OCI-LY7 (cell line): ENCODE measurements at regions not wholly inside any gene's neighbourhood (a gene's known extent, or its start where the extent isn't known, plus 50 kb on each side); places are given as distances from the start of the nearest gene placed in this dataset.
"Not testable (repeated sequence)": the region's sequence is repeated elsewhere in the genome, so short reads cannot be mapped to it uniquely, and the experiment has no call there.

ENCODE experiments used
- BruUV-seq: library from RNA; stranded (reverse); fragments of 400-500 nt; replicated peaks from 2 replicates; lab custom pipeline; 2021; lab: Mats Ljungman, UMichigan
- CTCF ChIA-PET: fragments of 300-600 bp; sonication (Branson Sonifier 250); formaldehyde crosslinking; loops from one replicate; lab custom pipeline; 2022; ENCODE audit warnings: antibody characterized with exemption; ENCODE audit not compliant: unreplicated experiment; lab: Charles Lee
- POLR2A ChIA-PET: fragments of 300-600 bp; sonication (Branson Sonifier 250); formaldehyde crosslinking; loops from one replicate; lab custom pipeline; 2022; ENCODE audit warnings: antibody characterized with exemption; lab: Charles Lee
- DNase-seq: peaks from one replicate; pipeline ENCODE4 v3.0.0-alpha.2; 2015; ENCODE audit warnings: low spot score
- H2AFZ ChIP-seq: fragments of 200-600 bp; sonication (generic), shearing (Covaris generic); 2 replicates; pipeline ENCODE4 v1.6.1; 2014; ENCODE audit warnings: mild to moderate bottlenecking, antibody characterized with exemption, low read length, moderate library complexity
- H3K27ac ChIP-seq: fragments of 200-600 bp; sonication (generic); 2 replicates; pipeline ENCODE4 v1.5.1; 2014; ENCODE audit warnings: mixed run types, low read depth, mild to moderate bottlenecking, moderate library complexity, low read length, inconsistent platforms; ENCODE audit not compliant: poor library complexity, severe bottlenecking
- H3K36me3 ChIP-seq: fragments of 200-600 bp; sonication (generic); 2 replicates; pipeline ENCODE4 v1.6.1; 2014; ENCODE audit warnings: mild to moderate bottlenecking, antibody characterized with exemption, low read length, moderate library complexity, mixed read lengths; ENCODE audit not compliant: insufficient read depth
- H3K4me1 ChIP-seq: fragments of 200-600 bp; sonication (generic); 2 replicates; pipeline ENCODE4 v1.5.1; 2014; ENCODE audit warnings: mild to moderate bottlenecking, low read length; ENCODE audit not compliant: insufficient read depth, poor library complexity, severe bottlenecking
- H3K4me2 ChIP-seq: fragments of 200-600 bp; sonication (generic); 2 replicates; pipeline ENCODE4 v1.6.1; 2014; ENCODE audit warnings: mild to moderate bottlenecking, low read length
- H3K4me3 ChIP-seq: fragments of 200-600 bp; sonication (generic); 2 replicates; pipeline ENCODE4 v1.5.1; 2014; ENCODE audit warnings: mild to moderate bottlenecking, low read depth, low read length; ENCODE audit not compliant: poor library complexity, severe bottlenecking
- H3K79me2 ChIP-seq: fragments of 200-600 bp; sonication (generic); 2 replicates; pipeline ENCODE4 v1.6.1; 2016; ENCODE audit warnings: low read depth, mild to moderate bottlenecking, low read length, moderate library complexity, mixed read lengths; ENCODE audit not compliant: insufficient read depth
- H3K9me2 ChIP-seq: fragments of 200-600 bp; sonication (generic); 2 replicates; pipeline ENCODE4 v1.6.1; 2016; ENCODE audit warnings: mild to moderate bottlenecking, low read length, mixed read lengths; ENCODE audit not compliant: insufficient read depth
- H3K9me3 ChIP-seq: fragments of 200-600 bp; sonication (generic); 2 replicates; pipeline ENCODE4 v1.6.1; 2014; ENCODE audit warnings: mild to moderate bottlenecking, mixed run types, low read length, mixed read lengths
- H4K20me1 ChIP-seq: fragments of 200-600 bp; sonication (generic); 2 replicates; pipeline ENCODE4 v1.6.1; 2014; ENCODE audit warnings: mild to moderate bottlenecking, antibody characterized with exemption, low read length, moderate library complexity, mixed read lengths; ENCODE audit not compliant: insufficient read depth
- CTCF ChIP-seq: fragments of 200-600 bp; sonication (generic); conservative IDR thresholded peaks from 2 replicates; pipeline ENCODE4 v1.5.1; 2014; ENCODE audit warnings: mild to moderate bottlenecking, antibody characterized with exemption, low read length, moderate library complexity, mixed read lengths
- EZH2phosphoT487 ChIP-seq: fragments of 200-600 bp; sonication (generic); IDR thresholded peaks from 2 replicates; pipeline ENCODE4 v1.6.1; 2018; ENCODE audit warnings: low read depth, borderline replicate concordance, mild to moderate bottlenecking, mixed run types, antibody characterized with exemption, low read length, moderate library complexity, mixed read lengths
- intact Hi-C: fragments of 100-400 bp; cut with micrococcal nuclease; formaldehyde crosslinking; loops from one replicate; pipeline ENCODE4 v1.10.0; 2022; ENCODE audit not compliant: unreplicated experiment

GRCh38 chr6:776951-777350 lies 84.0 kb upstream of the EXOC2 start:
- H3K9me3 ChIP-seq: no peaks in the 10 kb centered on the region
- intact Hi-C loops: no loop called here
- no peaks in the 10 kb centered on the region for H3K4me1 ChIP-seq
- no peaks in the 10 kb centered on the region for H3K36me3 ChIP-seq
- H4K20me1 ChIP-seq: no peaks in the 10 kb centered on the region
- TF ChIP-seq EZH2phosphoT487: no peak
- no peak for TF ChIP-seq CTCF
- H3K4me2 ChIP-seq: no peak overlapping the region
- H3K79me2 ChIP-seq: no peaks in the 10 kb centered on the region
- ChIA-PET CTCF (no interaction called here), POLR2A (interaction anchor here (0.8 kb wide), 1 partner anchor 12 kb away, joined by 3 read pairs; no protein-coding TSS in a partner anchor)
- H2AFZ ChIP-seq: no peak overlapping the region
- no peak overlapping the region for H3K4me3 ChIP-seq
- no TSS peak for BruUV-seq
- no peaks in the 10 kb centered on the region for H3K9me2 ChIP-seq
- no peak for DNase-seq
- no peak overlapping the region for H3K27ac ChIP-seq

GRCh38 chr6:776528-776931 lies 83.6 kb upstream of the EXOC2 start:
- CTCF ChIA-PET: no interaction called here
- Histone ChIP-seq H3K9me2 (no peaks in the 10 kb centered on the region), H2AFZ (no peak overlapping the region), H3K79me2 (no peaks in the 10 kb centered on the region), H3K36me3 (no peaks in the 10 kb centered on the region), H3K27ac (no peak overlapping the region), H3K4me1 (no peaks in the 10 kb centered on the region), H4K20me1 (no peaks in the 10 kb centered on the region), H3K9me3 (no peaks in the 10 kb centered on the region), H3K4me3 (no peak overlapping the region), H3K4me2 (no peak overlapping the region)
- no peak for TF ChIP-seq EZH2phosphoT487
- TF ChIP-seq CTCF: no peak
- intact Hi-C loops: no loop called here
- POLR2A ChIA-PET: no interaction called here
- BruUV-seq: no TSS peak
- DNase-seq: no peak

- H3K4me2 ChIP-seq: no peak overlapping the region
- BruUV-seq: no TSS peak
- intact Hi-C loops: no loop called here
- no peaks in the 10 kb centered on the region for H4K20me1 ChIP-seq
- CTCF ChIA-PET: no interaction called here
- no peaks in the 10 kb centered on the region for H3K36me3 ChIP-seq
- no peaks in the 10 kb centered on the region for H3K4me1 ChIP-seq
- H3K4me3 ChIP-seq: no peak overlapping the region
- POLR2A ChIA-PET: no interaction called here
- H3K9me2 ChIP-seq: no peaks in the 10 kb centered on the region
- no peak overlapping the region for H2AFZ ChIP-seq
- no peaks in the 10 kb centered on the region for H3K9me3 ChIP-seq
- TF ChIP-seq CTCF: no peak
- no peak for TF ChIP-seq EZH2phosphoT487
- no peaks in the 10 kb centered on the region for H3K79me2 ChIP-seq
- H3K27ac ChIP-seq: no peak overlapping the region
- DNase-seq: no peak
These were observed 82.9 kb upstream of the EXOC2 start for GRCh38 chr6:775863-776262.

- H2AFZ ChIP-seq, POLR2A ChIA-PET, H3K4me2 ChIP-seq, H3K4me3 ChIP-seq, CTCF ChIA-PET, BruUV-seq, DNase-seq, H4K20me1 ChIP-seq, intact Hi-C loops, H3K4me1 ChIP-seq, H3K9me2 ChIP-seq, H3K27ac ChIP-seq, H3K36me3 ChIP-seq, H3K79me2 ChIP-seq, H3K9me3 ChIP-seq: not testable (repeated sequence)
These were observed 78.7 kb upstream of the EXOC2 start for GRCh38 chr6:771683-772082.
